Thymus (tissue), 11 donors: ENCODE measurements at regions not wholly inside any gene's neighbourhood (a gene's known extent, or its start where the extent isn't known, plus 50 kb on each side); places are given as distances from the start of the nearest gene placed in this dataset.

Experiments
- DNase-seq, 9 donors: peaks; one replicate each; pipeline ENCODE4 v3.0.0-alpha.2; 2013; ENCODE audit warnings: low spot score in 9 of 9, low read depth in 6 of 9, missing footprints in 1 of 9
- H3K27ac ChIP-seq, 2 donors: one replicate each; pipeline ENCODE4 v1.5.1; 2013; ENCODE audit warnings: control low read depth in 1 of 2, low read depth in 1 of 2, low read length in 1 of 2, mild to moderate bottlenecking in 1 of 2, moderate library complexity in 1 of 2
- H3K27me3 ChIP-seq, 2 donors: one replicate each; pipeline ENCODE4 v1.5.1; 2013; ENCODE audit warnings: low read length in 1 of 2; ENCODE audit not compliant: control insufficient read depth in 2 of 2, insufficient read depth in 1 of 2
- H3K36me3 ChIP-seq, 2 donors: one replicate each; pipeline ENCODE4 v1.5.1; 2013; ENCODE audit warnings: low read length in 1 of 2, mild to moderate bottlenecking in 1 of 2, moderate library complexity in 1 of 2; ENCODE audit not compliant: control insufficient read depth in 2 of 2, insufficient read depth in 2 of 2
- H3K4me1 ChIP-seq, 2 donors: one replicate each; pipeline ENCODE4 v1.5.1; 2013; ENCODE audit warnings: low read length in 2 of 2; ENCODE audit not compliant: control insufficient read depth in 2 of 2, insufficient read depth in 2 of 2
- H3K4me3 ChIP-seq, 2 donors: one replicate each; pipeline ENCODE4 v1.5.1; 2013; ENCODE audit warnings: low read length in 2 of 2, control low read depth in 1 of 2, mild to moderate bottlenecking in 1 of 2
- H3K9me3 ChIP-seq, 2 donors: one replicate each; pipeline ENCODE4 v1.5.1; 2013; ENCODE audit warnings: low read length in 1 of 2, mild to moderate bottlenecking in 1 of 2; ENCODE audit not compliant: control insufficient read depth in 2 of 2, insufficient read depth in 1 of 2
- WGBS: extraction: QIAGEN DNeasy Blood & Tissue Kit; methylation state at CpG from one replicate; pipeline ENCODE4 v1.1.7; 2013; 5-methylcytosine and 5-hydroxymethylcytosine counted together
- donor health status: healthy.

DNA sequence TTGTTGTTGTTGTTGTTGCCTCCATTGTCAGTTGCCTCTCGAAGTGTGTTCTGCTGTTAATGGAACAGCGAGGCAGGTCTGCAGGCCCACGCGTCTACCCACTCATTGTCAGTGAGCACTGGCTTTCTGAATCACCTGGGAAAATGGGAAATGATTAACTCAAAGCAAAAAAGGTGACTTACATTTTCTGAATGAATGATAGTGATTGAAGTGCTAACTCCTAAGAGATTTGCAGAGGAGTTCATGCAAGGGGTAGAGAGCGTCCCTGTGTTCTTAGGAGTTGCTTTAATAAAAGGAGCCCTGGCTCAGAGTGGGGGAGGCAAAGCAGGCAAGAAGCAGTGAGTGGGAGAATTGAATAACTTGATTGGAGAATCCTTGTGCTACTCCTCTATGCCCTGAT, 177.6 kb downstream of the CAND1 start:
- H3K36me3 ChIP-seq, result no peaks in the 10 kb centered on the region
- H3K4me1 ChIP-seq, result peaks cover 3 to 14% of the 10 kb centered on the region in 2 donors
- no peak overlapping the region for H3K4me3 ChIP-seq
- no peaks in the 10 kb centered on the region for H3K27me3 ChIP-seq
- no peaks in the 10 kb centered on the region for H3K9me3 ChIP-seq
- H3K27ac ChIP-seq, result no peak overlapping the region
- WGBS, result 97% methylated on average over 5 of the region's 5 CpGs
- no peak for DNase-seq

DNA sequence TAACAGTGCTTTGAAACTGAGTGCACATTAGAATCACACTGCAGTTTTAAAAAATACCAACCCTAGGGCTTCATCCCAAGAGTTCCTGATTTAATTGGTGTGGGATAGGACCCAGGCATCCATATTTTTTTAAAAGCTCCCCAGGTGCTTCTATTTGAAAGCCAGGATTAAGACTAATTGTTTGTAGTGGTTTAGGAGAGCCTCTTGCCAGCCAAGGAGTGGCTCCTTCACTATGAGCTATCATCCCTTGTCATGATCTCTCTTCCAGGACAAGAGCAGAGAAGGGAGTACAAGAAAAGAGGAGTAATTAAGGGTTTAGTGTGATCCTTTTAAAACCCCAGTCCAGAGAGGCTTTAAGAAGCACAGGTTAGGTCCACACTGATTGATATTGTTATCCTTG, 178.0 kb downstream of the CAND1 start:
- Histone ChIP-seq H3K27ac (no peak overlapping the region), H3K9me3 (no peaks in the 10 kb centered on the region), H3K4me1 (peaks cover 3 to 13% of the 10 kb centered on the region in 2 donors), H3K36me3 (no peaks in the 10 kb centered on the region), H3K27me3 (no peaks in the 10 kb centered on the region), H3K4me3 (no peak overlapping the region)
- no peak for DNase-seq

DNA sequence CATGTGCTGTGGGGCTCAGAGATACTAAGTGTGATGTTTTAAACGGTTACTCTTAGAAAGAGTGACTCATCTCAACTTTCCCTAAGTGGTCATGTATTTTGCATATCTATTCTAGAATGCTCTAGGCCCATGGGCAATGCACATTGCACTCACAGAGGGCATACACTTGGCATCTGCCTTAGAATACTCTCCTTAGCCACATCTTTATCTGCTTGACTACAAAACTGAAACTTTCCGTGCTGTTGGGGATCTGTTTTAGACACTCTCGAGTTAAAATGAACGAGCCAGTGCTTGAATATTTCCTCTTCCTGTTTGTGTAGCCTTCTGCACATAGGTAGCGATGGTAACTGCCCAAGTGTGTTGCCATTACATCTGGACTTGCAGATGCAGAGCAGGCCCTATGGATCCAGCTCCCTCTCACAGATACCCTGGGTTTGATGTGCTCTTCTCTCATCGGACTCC, 180.5 kb downstream of the CAND1 start:
- WGBS, result 71% methylated on average over 6 of the region's 6 CpGs
- H3K9me3 ChIP-seq, result no peaks in the 10 kb centered on the region
- H3K27ac ChIP-seq, result peak overlapping the region; percentile 30 to 42
- H3K4me3 ChIP-seq, result no peak overlapping the region
- no peaks in the 10 kb centered on the region for H3K27me3 ChIP-seq
- H3K36me3 ChIP-seq, result no peaks in the 10 kb centered on the region
- peak in 1 of 9 donors; percentile 43 for DNase-seq
- peaks cover 3 to 7% of the 10 kb centered on the region in 2 donors for H3K4me1 ChIP-seq

DNA sequence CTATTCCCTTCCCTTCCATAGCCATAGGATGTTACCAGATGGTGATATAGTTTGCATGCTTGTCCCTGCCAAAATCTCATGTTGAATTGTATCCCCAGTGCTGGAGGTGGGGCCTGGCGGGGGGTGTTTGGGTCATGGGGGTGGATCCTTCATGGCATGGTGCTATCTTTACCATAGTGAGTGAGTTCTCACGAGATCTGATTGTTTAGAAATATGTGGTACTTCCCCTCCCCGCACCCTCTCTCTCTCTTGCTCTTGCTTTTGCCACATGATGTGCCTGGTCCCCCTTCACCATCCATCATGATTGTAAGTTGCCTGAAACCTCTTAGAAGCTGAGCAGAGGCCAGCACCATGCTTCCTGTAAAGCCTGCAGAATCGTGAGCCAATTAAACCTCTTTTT, 181.3 kb downstream of the CAND1 start:
- H3K36me3 ChIP-seq, result no peaks in the 10 kb centered on the region
- H3K27me3 ChIP-seq, result no peaks in the 10 kb centered on the region
- no peak overlapping the region for H3K27ac ChIP-seq
- no peaks in the 10 kb centered on the region for H3K9me3 ChIP-seq
- H3K4me1 ChIP-seq, result peaks cover 3 to 7% of the 10 kb centered on the region in 2 donors
- H3K4me3 ChIP-seq, result no peak overlapping the region
- no peak for DNase-seq
- 90% methylated on average over 4 of the region's 4 CpGs for whole genome bisulfite sequencing

DNA sequence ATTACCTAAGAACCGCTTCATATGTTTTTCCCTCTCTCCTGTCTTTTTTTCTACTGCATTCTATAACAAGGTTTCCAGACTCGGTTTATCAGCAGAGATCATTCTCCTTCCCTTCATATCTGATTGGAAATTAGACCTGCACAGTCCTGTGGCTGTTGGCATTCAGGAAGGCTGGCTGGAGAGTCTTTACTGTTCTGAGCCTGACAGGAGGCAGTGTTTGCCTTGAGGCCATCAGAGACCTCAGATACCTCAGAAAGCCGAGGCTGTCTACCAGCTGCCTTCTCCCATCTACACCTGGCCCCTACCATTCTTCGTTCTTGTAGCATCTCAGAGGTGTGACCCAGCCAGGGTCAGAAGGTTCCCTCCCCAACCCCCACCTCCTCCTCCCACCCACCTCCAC, 182.0 kb downstream of the CAND1 start:
- Histone ChIP-seq H3K4me1 (peaks cover 3 to 7% of the 10 kb centered on the region in 2 donors), H3K9me3 (no peaks in the 10 kb centered on the region), H3K4me3 (no peak overlapping the region), H3K27me3 (no peaks in the 10 kb centered on the region), H3K36me3 (no peaks in the 10 kb centered on the region), H3K27ac (no peak overlapping the region)
- 89% methylated on average over 4 of the region's 4 CpGs for WGBS
- DNase-seq, result peak in 1 of 9 donors; percentile 39

DNA sequence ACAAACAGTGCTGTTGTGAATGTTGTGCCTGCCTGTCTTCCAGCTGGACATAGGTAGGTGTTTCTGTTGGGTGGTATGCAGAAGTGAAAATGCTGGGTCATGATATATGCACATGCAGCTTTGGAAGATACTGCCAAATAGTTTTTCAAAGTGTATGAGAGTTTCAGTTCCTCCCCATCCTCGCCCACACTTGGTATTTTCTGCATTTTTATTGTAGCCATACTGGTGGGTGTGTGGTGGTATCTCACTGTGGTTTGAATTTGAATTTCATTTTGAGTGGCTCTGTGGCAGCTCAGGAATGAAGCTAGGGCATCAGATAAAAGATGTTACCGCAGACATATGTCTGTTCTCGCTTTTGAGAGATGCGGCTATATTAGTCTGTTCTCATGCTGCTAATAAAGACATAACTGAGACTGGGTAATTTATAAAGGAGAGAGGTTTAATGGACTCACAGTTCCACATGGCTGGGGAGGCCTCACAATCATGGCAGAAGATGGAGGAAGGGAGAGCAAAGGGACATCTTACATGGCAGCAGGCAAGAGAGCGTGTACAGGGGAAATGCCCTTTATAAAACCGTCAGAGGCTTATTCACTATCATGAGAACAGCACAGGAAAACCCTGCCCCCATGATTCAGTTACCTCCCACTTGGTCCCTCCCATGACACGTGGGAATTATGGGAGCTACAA, 183.1 kb downstream of the CAND1 start:
- DNase-seq, result peak in 1 of 9 donors; percentile 33
- H3K36me3 ChIP-seq, result no peaks in the 10 kb centered on the region
- no peaks in the 10 kb centered on the region for H3K27me3 ChIP-seq
- 79% methylated on average over 7 of the region's 7 CpGs for WGBS
- H3K27ac ChIP-seq, result no peak overlapping the region
- no peaks in the 10 kb centered on the region for H3K9me3 ChIP-seq
- peaks cover 3 to 8% of the 10 kb centered on the region in 2 donors for H3K4me1 ChIP-seq
- H3K4me3 ChIP-seq, result no peak overlapping the region

DNA sequence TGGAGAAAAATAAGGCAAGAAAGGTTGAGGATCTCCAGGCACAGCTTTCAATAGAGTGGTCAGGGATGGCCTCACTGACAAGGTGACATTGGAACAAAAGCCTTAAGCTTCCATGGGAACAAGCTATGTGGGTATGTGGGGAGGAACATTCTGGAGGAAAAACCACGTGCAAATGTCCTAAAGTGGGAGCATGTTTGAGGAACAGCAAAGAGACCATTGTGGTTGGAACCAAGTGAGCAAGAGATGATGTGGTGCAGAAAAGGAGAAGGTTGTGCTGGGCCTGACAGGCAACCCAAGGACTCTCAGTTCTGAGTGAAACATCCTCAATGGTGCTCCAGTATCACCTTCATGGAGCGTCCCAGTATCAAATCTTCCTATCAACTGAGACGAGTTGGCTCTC, 184.0 kb downstream of the CAND1 start:
- Histone ChIP-seq H3K4me3 (no peak overlapping the region), H3K36me3 (no peaks in the 10 kb centered on the region), H3K27ac (no peak overlapping the region), H3K27me3 (no peaks in the 10 kb centered on the region), H3K9me3 (no peaks in the 10 kb centered on the region), H3K4me1 (peaks cover 3 to 17% of the 10 kb centered on the region in 2 donors)
- 63% methylated on average over 3 of the region's 3 CpGs for WGBS
- no peak for DNase-seq

DNA sequence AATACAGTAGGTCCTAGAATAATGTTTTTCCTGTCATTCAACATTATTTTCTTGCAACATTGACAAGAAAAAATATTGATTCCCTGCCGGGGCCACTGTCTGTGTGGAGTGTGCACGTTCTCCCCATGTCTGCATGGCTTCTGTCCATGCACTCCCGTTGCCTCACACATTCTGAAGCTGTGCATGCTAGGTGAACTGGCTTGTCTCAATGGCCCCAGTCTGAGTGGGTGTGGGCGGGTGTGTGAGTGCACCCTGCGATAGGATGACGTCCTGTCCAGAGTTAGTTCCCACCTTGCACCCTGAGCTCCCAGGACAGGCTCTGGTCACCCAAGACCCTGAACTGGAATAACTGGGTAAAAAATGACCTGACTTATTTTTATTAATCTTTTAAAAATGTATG, 186.1 kb downstream of the CAND1 start:
- no peaks in the 10 kb centered on the region for H3K9me3 ChIP-seq
- no peaks in the 10 kb centered on the region for H3K27me3 ChIP-seq
- no peak for DNase-seq
- no peak overlapping the region for H3K4me3 ChIP-seq
- H3K36me3 ChIP-seq, result no peaks in the 10 kb centered on the region
- peaks cover 0 to 12% of the 10 kb centered on the region in 2 donors for H3K4me1 ChIP-seq
- 98% methylated on average over 6 of the region's 6 CpGs for WGBS
- no peak overlapping the region for H3K27ac ChIP-seq

DNA sequence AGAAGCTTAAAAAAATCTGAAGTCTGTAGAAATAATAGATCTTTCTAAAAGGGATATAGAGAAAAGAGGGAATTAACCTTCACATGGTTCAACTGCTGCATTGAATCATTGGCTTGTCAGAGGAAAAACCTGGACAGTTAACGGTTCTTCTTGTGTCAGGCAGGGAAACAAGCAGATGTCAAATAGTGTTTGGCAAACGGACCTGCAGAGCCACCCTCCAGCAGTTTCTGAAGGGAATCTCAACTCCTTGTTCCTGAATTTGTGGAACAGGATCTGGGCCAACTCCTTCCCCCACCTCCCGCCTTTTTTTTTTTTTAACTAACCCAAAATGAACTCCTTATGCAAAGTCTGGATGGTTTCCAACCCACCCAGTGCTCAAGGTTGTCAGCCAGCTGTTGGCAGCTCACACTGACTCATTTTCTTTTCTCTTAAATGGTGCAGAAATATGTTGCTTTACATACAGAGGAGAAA, 187.3 kb downstream of the CAND1 start:
- H3K4me3 ChIP-seq, result no peak overlapping the region
- no peaks in the 10 kb centered on the region for H3K9me3 ChIP-seq
- no peaks in the 10 kb centered on the region for H3K36me3 ChIP-seq
- no peak overlapping the region for H3K27ac ChIP-seq
- H3K4me1 ChIP-seq, result peaks cover 0 to 10% of the 10 kb centered on the region in 2 donors
- 34% methylated on average over 3 of the region's 3 CpGs for WGBS
- no peak for DNase-seq
- no peaks in the 10 kb centered on the region for H3K27me3 ChIP-seq
